Upper lobe of right lung (tissue), 1 donor: ENCODE measurements at regions not wholly inside any gene's neighbourhood (a gene's known extent, or its start where the extent isn't known, plus 50 kb on each side); places are given as distances from the start of the nearest gene placed in this dataset.

Source experiments
- ATAC-seq: fragments of 200-7000 bp; cut with Tn5 transposase; one replicate; pipeline ENCODE4 v1.9.1; 2020; ENCODE audit warnings: mild to moderate bottlenecking, moderate library complexity
- DNase-seq: peaks from one replicate; pipeline ENCODE4 v3.0.0-alpha.2; 2020
- H3K27ac ChIP-seq: fragments of 200-600 bp; one replicate; pipeline ENCODE4 v1.8.0; 2022
- H3K27me3 ChIP-seq: fragments of 200-600 bp; one replicate; pipeline ENCODE4 v1.8.0; 2022; ENCODE audit warnings: mild to moderate bottlenecking
- H3K36me3 ChIP-seq: fragments of 200-600 bp; one replicate; pipeline ENCODE4 v1.8.0; 2022
- H3K4me1 ChIP-seq: fragments of 200-600 bp; one replicate; pipeline ENCODE4 v1.8.0; 2022
- H3K4me3 ChIP-seq: fragments of 200-600 bp; one replicate; pipeline ENCODE4 v1.8.0; 2022; ENCODE audit warnings: mild to moderate bottlenecking
- H3K9me3 ChIP-seq: fragments of 200-600 bp; one replicate; pipeline ENCODE4 v1.8.0; 2022
- CTCF ChIP-seq: fragments of 200-600 bp; IDR thresholded peaks from one replicate; pipeline ENCODE4 v1.8.0; 2022; ENCODE audit warnings: antibody characterized with exemption
- intact Hi-C: fragments of 100-400 bp; cut with DNase I; formaldehyde crosslinking; loops from one replicate; pipeline ENCODE4 v1.11.0; 2022
- donor health status: DM: no; HTN: yes; CAD: no; lungs with severe emphysema.

- Histone ChIP-seq H3K4me3 (no peak overlapping the region), H3K36me3 (no peaks in the 10 kb centered on the region), H3K9me3 (no peaks in the 10 kb centered on the region), H3K27me3 (peaks cover 19% of the 10 kb centered on the region), H3K4me1 (no peaks in the 10 kb centered on the region), H3K27ac (no peak overlapping the region)
- no peak for TF ChIP-seq CTCF
- intact Hi-C loops = no loop called here
- no peak for DNase-seq
- no peak for ATAC-seq
These were observed 124.4 kb upstream of the FOXB1 start for GRCh38 chr15:59879506-59880265.

DNA sequence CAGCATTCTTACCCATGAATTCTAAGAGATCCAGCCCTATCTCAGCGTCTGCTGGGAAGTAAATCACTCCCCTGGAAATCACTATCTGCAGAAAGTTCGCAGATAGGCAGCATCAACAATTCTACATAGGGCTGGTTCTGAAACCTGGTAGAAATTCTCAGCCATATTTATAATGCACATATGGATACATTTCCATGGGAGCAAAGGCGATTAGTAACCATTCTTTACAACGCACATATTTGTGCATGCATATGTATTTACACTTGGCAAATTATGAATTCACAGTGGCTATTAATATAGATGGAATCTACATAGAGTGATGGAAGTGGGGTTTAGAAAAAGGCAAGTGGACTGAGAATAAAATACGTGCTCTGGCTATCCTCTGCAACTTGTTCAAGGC is 128.0 kb upstream of the FOXB1 start:
- no peak for DNase-seq
- intact Hi-C loops = no loop called here
- Histone ChIP-seq H3K4me1 (no peaks in the 10 kb centered on the region), H3K9me3 (no peaks in the 10 kb centered on the region), H3K27me3 (peaks cover 25% of the 10 kb centered on the region), H3K4me3 (no peak overlapping the region), H3K36me3 (no peaks in the 10 kb centered on the region), H3K27ac (no peak overlapping the region)
- TF ChIP-seq CTCF = no peak
- no peak for ATAC-seq

GRCh38 chr15:59873644-59874272 is 130.4 kb upstream of the FOXB1 start:
- DNase-seq (no peak), ATAC-seq (no peak)
- H3K9me3 ChIP-seq = no peaks in the 10 kb centered on the region
- no peak overlapping the region for H3K27ac ChIP-seq
- peaks cover 34% of the 10 kb centered on the region for H3K27me3 ChIP-seq
- no peak for TF ChIP-seq CTCF
- no peaks in the 10 kb centered on the region for H3K4me1 ChIP-seq
- no peaks in the 10 kb centered on the region for H3K36me3 ChIP-seq
- no peak overlapping the region for H3K4me3 ChIP-seq
- intact Hi-C loops = no loop called here

DNA sequence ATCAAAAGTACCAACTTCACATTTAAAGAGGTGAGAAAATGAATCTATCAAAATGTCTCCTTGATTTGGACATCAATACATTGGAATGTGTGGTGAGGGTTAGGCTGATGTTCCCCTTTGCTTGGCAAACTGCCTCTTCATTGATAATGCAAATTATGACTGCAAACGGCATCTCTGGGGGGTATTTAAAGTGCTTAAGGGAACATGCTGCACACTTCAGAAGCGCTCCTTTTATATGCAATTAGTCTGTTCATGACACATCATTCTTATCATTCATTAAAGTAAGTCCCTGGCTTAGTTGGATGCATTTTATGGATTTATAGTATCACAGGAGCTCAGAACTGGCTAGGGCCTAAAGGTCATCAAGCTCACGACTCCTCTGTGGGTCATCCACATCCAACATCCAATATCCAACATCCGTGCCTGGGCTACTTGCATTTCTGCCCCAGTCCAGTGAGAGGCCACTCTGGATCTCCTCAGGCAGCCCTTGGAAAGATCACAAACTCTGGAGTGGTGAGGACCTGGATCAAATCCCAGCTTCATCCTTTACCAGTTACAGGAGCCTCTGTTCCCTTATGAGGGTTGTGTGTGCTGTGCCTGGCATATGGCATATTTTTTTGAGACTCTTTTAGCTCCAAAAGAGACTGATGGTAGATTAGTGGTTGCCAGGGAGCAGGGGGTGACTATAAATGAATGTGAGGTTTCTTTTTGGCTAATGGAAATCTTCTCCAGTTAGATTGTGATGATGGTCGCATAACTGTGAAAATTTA is 136.8 kb upstream of the FOXB1 start:
- no peak overlapping the region for H3K27ac ChIP-seq
- no peak for DNase-seq
- intact Hi-C loops = no loop called here
- peaks cover 9% of the 10 kb centered on the region for H3K27me3 ChIP-seq
- H3K36me3 ChIP-seq = no peaks in the 10 kb centered on the region
- TF ChIP-seq CTCF = no peak
- H3K4me1 ChIP-seq = no peaks in the 10 kb centered on the region
- ATAC-seq = no peak
- H3K9me3 ChIP-seq = no peaks in the 10 kb centered on the region
- H3K4me3 ChIP-seq = no peak overlapping the region

DNA sequence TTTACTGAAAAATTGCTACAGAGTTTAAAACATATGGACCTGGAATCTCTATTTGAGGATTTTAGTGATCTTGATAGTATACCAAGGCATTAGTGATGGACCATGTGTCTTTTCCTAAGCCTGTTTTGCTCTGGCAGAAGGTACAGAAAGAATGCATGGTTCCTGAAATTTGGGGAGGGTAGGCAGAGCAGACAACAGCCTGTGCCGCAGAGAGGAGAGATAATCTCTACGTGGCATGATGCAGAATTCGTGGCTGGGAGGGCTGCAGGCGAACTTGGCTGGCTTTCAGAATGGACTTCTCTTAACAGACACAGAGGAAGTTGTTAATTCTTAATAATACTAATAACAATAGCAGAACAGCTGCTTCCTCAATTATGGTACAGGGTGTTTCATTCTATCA is 137.5 kb upstream of the FOXB1 start:
- no peak for TF ChIP-seq CTCF
- intact Hi-C loops = no loop called here
- no peak overlapping the region for H3K27ac ChIP-seq
- no peak for DNase-seq
- no peaks in the 10 kb centered on the region for H3K36me3 ChIP-seq
- H3K27me3 ChIP-seq = peaks cover 9% of the 10 kb centered on the region
- H3K4me1 ChIP-seq = no peaks in the 10 kb centered on the region
- no peaks in the 10 kb centered on the region for H3K9me3 ChIP-seq
- no peak for ATAC-seq
- no peak overlapping the region for H3K4me3 ChIP-seq
